HG03442 (cell line): ENCODE measurements at regions not wholly inside any gene's neighbourhood (a gene's known extent, or its start where the extent isn't known, plus 50 kb on each side); places are given as distances from the start of the nearest gene placed in this dataset.
"Not testable (repeated sequence)": the region's sequence is repeated elsewhere in the genome, so short reads cannot be mapped to it uniquely, and the experiment has no call there.

Experiments
- ATAC-seq: cut with Tn5 transposase; IDR thresholded peaks from one replicate; pipeline ENCODE4 v1.9.1; 2021; ENCODE audit warnings: mild to moderate bottlenecking, moderate library complexity; ENCODE audit not compliant: unreplicated experiment

GRCh38 chr2:208607694-208608093 is 201.1 kb downstream of the PTH2R start:
- no peak for ATAC-seq

- ATAC-seq = no peak
Measured at GRCh38 chr2:208608122-208608835, 201.7 kb downstream of the PTH2R start.

GRCh38 chr2:208609166-208609804 is 202.7 kb downstream of the PTH2R start:
- ATAC-seq = no peak

- ATAC-seq = not testable (repeated sequence)
Measured at GRCh38 chr2:208615675-208616074, 209.1 kb downstream of the PTH2R start.

- no peak for ATAC-seq
Measured at GRCh38 chr2:208618220-208618619, 211.6 kb downstream of the PTH2R start.

GRCh38 chr2:208619993-208620392 is 213.4 kb downstream of the PTH2R start:
- no peak for ATAC-seq

DNA sequence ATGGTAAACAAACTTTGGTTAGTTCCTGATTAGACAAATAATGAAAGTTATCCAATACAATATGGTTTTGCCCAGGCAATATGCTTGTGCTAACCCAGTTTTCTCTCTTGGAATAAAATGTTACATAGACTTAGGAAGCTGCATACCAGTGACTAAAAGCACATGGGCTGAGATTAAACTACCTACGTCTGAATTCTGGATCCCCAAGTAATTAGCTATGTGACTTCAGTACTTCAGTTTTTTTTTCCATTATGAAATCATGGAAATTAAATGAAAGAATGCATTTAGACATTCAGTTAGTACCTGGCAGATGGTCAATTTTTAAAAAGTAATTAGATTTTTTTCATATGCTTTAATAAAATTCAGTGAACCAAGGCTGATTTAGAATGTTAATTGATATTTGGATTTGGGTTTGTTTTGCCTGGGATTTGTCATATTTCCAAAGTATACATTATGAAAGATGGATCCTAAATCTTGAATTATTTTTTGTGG is 213.9 kb downstream of the PTH2R start:
- ATAC-seq = no peak

GRCh38 chr2:208627110-208627884 is 220.7 kb downstream of the PTH2R start:
- ATAC-seq = no peak

GRCh38 chr2:208627916-208628315 is 221.3 kb downstream of the PTH2R start:
- no peak for ATAC-seq

DNA sequence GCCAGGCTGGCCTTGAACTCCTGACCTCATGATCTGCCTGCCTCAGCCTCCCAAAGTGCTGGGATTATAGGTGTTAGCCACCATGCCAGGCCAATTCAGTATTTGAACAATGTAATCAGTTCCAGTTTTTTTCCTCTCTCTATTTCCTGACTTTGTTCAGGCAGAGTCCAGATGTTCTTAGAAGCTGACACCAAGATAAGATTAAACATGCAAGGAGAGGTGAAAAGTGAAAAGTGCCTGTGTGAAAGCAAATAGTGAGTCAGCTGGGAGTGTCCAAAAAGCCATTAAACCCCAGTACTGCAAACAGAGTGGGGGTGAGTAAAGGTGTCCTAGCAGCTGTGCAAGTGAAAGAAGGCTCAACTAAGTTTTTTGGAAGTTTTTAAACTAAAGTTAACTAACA is 231.5 kb downstream of the PTH2R start:
- ATAC-seq = no peak

DNA sequence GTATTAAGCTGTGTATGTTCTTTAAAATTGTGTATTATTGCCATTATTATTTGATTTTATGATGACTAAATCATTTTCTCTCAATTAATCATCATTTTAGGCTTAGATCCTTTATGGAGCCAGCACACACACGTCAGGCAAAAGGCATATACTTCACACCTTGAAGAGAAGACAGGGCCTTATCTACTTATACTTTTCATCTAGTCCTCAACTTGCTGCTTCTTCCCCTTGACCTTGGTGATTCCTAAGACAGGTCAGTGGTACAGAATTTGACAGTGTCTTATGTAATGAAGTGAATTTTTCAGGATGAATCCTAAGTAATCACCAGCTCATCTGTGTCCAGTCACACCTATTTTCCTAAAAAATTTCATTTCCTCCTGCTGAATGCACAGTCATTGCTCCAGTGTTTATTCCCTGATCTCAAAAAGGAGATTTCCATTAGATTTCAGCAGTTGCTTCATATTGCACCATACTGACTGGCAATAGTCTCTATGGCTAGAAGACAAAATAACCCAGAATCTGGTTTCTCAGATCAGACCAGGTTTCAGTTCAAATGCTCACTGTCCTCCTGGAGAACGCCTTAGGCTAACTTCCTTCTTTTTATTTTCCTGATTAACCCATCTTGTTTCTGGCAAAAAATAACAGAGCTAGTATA is 235.7 kb downstream of the PTH2R start:
- ATAC-seq = no peak

DNA sequence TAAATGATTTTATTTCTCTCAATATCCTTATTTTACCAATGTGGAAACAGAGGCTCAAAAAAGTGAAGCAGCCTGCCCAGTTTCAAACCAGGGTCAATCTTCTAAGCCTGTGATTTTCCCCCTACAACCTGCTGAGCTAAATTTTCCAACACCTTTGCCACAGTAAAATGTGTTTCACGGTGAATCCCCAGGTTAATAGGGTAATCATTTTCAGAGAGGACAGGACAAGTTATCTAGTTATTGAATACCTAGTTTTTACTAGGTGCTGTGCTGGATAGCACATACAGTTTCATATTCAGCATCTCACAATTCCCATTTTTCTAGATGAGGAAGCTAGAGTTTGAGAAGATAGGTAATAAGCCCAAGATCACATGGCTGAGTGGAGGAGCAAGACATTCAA is 236.6 kb downstream of the PTH2R start:
- ATAC-seq = no peak

DNA sequence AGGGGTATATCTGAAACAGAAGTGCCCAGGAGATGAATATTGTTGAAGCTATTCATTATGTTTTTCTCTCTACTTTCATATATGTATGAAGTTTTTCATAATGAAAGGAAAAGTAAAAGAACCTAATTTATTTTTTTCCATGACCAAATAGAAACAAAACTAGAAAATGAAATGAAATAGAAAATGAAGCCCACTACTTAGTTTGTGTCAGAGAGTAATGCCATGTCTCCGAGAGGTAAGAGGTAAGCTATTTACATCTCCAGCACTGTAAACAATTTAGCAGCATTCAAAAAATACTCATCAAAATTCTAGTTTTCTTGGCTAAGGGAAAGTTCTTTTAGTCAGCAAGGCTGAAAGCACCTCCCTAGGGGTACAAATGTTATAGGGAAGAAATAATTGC is 238.6 kb downstream of the PTH2R start:
- ATAC-seq = no peak

GRCh38 chr2:208648368-208648767 is 241.8 kb downstream of the PTH2R start:
- ATAC-seq = no peak

GRCh38 chr2:208653383-208653782 is 246.8 kb downstream of the PTH2R start:
- ATAC-seq = no peak

DNA sequence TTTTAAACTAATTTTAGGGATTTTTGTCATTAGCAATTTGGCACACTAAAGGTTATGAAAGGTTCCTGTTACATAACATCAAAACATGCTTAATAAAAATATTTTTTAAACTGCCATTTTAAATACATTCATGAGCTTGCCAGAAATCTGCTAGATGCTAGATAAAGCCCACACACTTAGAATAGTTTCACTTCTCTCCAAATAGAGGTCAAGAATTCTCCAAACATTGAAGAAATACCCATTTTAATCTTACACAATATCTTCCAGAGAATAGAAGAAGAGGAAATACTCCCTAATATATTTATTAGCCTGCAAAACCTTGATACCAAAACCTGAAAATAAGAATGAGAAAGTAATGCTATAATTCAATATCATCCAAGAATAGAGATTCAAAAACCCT is 247.5 kb downstream of the PTH2R start:
- ATAC-seq = no peak

DNA sequence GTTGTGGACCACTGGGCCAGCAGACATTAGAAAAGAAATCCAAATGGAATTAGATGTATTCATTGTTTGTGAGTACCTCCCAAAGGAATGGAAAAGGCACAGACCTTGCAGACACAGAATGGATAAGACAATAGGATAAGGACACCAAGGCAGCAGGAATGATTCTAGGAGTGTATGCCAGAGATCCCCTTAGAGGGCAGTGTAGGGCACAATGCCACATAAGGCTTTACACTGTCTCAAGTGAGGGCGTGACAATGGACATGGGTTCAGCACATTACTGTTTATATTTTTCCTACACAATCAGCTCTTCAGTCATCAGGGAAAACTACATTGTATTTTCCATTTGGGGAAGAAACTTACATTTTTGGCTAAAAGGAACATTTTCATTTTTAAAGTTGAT is 250.9 kb downstream of the PTH2R start:
- ATAC-seq = no peak

GRCh38 chr2:208669394-208669793 is 262.8 kb downstream of the PTH2R start:
- ATAC-seq = no peak

- no peak for ATAC-seq
Measured at GRCh38 chr2:208671284-208671683, 264.7 kb downstream of the PTH2R start.

DNA sequence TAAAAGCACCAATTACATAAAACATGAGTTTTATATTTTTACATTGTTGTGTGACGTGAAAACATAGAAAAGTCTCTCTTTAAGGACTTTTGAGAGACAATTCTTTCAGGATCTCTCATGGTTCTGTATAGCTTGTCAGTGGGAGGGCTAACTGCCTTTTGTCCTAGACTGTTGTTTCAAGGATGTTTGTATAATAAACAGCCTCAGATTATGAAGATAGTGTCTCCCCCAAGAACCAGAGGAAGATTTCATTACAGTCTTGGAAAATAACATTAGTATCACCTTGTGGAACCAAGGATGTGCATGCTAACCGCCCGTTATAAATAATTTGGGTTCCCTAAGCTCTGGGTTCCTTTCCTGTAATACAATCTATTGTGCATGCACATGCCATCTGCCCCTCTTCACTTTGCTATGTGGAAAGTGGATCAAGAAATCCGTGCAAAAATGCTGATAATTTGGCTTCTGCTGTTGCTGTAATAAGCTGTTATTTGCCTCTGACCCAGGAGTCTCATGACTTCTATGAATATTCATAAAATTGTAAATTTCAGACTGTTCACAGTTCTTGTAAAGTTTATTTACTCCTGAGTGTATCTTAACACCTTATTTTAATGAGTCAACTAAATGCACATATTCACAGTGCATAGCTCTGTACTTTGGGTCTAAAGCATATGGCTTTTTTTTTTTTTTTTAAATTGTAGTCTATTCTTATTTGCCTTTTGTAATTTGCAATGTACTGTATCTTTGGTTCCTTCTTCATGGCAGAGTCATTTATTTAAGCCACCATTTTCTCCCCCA is 265.5 kb downstream of the PTH2R start:
- no peak for ATAC-seq
